ENCODE measurements at regions not wholly inside any gene's neighbourhood (a gene's known extent, or its start where the extent isn't known, plus 50 kb on each side); places are given as distances from the start of the nearest gene placed in this dataset.

GRCh38 chr10:131834152-131834810 is 66.5 kb upstream of the PPP2R2D start:
- TF ChIP-seq POLR2A (IDR thresholded peaks at IDR 0.05) (no peak), CTCF (IDR thresholded peaks at IDR 0.05) (no peak)

All from uterus (tissue), 2 donors.